ENCODE measurements at regions not wholly inside any gene's neighbourhood (a gene's known extent, or its start where the extent isn't known, plus 50 kb on each side); places are given as distances from the start of the nearest gene placed in this dataset.

DNA sequence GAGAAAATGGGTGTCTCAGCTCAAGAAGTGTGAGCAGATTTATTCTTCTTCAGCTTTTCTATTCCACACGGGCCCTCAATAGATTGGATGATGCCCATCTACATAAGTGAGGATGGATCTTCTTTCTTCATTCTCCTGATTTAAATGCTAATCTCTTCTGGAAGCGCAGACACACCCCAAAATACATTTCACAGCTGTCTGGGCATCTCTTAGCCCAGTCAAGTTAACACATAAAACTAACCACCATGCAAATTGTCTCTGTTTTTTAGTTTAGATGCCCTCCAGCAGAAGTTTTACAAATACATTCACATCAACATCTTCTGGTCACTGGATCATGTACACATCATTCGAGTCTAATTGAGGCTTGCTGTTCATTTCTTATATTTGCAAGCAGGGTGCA, 249.0 kb upstream of the VCX3A start:
- H3K4me3 Mint-ChIP-seq, result no peak overlapping the region
- no peaks in the 10 kb centered on the region for H3K36me3 Mint-ChIP-seq

DNA sequence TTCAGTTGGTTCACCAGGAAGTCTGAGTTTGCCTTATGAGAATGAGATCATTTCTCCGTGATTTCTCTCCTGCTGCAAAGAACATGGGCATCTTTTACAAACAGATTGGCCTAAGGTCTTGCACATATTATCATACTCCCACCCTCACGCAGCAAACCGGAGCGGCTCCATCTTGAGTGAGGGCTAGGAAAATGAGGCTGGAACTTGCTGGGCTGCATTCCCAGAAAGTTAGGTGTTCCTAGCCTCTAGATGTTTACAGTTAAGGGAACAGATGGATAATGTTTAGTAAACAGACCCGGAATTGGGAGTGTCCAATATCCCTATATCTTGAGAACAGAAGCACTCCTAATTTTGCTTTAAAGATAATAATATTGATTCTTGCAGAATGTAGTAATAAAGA, 247.9 kb upstream of the VCX3A start:
- Mint-ChIP-seq H3K4me3 (no peak overlapping the region), H3K27me3 (no peaks in the 10 kb centered on the region), H3K4me1 (peaks cover 2% of the 10 kb centered on the region), H3K36me3 (no peaks in the 10 kb centered on the region), H3K27ac (no peak overlapping the region), H3K9me3 (no peaks in the 10 kb centered on the region)
- no peak for DNase-seq (ENCODE audit: low spot score in 2 of 2)
- no peak for ATAC-seq (ENCODE audit: low read depth)

More for the DNA sequence above, 249.0 kb upstream of the VCX3A start:
- H3K27me3 Mint-ChIP-seq, result no peaks in the 10 kb centered on the region
- H3K9me3 Mint-ChIP-seq, result no peaks in the 10 kb centered on the region
- ATAC-seq (ENCODE audit: low read depth), result no peak
- H3K27ac Mint-ChIP-seq, result no peak overlapping the region
- no peak for DNase-seq (ENCODE audit: low spot score in 2 of 2)
- no peaks in the 10 kb centered on the region for H3K4me1 Mint-ChIP-seq

DNA sequence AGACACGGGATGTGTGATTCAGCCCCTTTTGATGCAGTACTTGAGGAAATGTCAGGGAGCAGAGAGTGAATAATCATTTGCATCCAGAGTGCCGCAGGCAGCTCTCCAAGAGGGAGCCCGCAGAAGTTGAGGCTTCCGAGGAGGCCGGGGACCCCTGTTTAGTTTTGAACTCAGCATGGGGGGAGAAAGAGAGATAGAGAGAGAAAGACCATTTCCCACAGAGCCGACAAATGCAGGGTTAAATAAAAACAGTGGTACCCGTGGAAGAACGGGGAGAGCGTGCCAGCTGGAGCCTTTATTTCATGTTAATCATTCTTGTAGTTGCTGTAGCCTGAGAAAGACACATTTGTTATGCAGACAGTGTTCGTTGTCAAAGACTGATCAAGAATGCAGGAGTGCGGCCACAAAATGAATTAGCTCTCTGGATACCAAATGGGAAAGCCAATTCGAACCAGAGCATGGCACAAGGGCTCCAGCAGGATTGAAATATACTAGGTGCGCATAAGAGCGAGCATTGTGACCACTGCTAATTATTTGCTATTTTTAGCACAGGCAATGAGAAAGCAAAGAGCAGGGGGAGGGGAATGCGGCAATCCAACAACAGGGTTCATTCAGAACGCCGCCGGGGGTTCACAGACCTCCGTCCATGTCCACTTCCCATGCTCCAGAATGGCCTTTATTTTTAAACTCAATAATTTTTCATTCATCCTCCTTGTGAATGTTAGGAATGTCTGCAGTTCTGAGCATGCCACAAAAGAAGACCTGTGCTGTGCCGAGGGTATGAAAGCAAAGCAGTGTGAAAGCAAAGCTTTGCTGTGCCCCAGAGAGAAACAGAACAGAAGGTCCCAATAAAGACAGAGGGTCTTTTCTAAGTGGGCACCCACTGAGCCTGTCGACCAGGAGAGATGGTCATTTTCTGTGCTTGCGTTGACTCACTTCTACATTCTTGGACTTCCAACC, 243.9 kb upstream of the VCX3A start:
- peak overlapping the region; percentile 28 for H3K4me3 Mint-ChIP-seq
- H3K4me1 Mint-ChIP-seq, result peaks cover 2% of the 10 kb centered on the region
- no peaks in the 10 kb centered on the region for H3K36me3 Mint-ChIP-seq
- DNase-seq (ENCODE audit: low spot score in 2 of 2) (no peak), ATAC-seq (ENCODE audit: low read depth) (no peak)
- no peaks in the 10 kb centered on the region for H3K27me3 Mint-ChIP-seq
- no peaks in the 10 kb centered on the region for H3K9me3 Mint-ChIP-seq
- no peak overlapping the region for H3K27ac Mint-ChIP-seq

DNA sequence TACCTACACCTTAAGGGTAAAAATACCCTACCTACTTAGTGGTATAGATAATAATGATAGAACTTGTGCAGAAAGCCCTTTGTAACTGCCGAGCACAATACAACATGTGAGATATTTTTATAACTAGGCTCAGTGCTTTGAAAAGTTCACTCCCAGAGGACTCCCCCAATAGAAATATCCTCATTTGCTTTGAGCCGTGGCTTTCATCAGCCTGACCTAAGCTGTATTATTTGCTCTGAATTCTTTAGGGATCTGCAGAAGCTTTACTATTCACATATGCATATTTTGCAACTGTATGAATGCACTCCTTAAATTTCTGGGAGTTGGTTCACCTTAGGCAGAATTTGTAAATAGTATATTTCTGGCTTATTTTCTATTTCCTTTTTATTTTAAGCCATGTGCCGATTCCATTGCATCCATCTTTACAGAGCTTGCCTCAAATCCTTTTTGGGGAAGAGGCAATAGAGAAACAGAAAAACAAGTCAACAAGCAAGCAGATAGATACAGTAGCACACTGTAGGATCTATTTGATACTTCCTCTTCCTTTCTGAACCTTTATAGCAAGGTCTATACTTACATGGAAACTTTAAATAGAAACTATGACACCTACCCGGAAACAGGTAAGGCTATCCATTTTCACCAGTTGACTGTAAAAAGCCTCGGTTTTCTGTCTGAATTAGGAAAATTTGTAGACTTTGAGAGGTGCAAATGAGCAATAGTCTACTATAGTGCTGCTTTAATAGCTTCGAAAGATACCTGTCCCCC, 242.5 kb upstream of the VCX3A start:
- H3K4me3 Mint-ChIP-seq, result peak overlapping the region; percentile 44
- ATAC-seq (ENCODE audit: low read depth), result peak; percentile 60

DNA sequence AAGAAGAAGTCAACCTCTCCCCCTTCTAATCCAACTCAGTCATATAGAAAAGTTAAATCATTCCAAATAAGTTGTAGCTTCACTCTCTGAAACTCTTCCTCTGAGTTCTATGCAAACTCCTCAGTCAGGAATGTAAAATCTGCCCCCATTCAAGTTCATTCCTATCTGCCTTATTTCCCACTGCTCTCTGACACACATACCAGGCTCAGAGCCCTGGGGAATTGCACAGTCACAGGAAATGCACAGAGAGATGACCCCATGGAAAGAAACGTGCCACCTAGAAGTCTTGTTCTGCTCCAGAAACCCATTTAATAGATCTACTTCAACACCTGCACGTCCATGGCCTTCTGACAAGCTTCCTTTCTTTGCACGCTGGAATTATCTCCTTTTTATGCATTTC, 236.0 kb upstream of the VCX3A start:
- Mint-ChIP-seq H3K27ac (no peak overlapping the region), H3K27me3 (no peaks in the 10 kb centered on the region), H3K4me3 (no peak overlapping the region), H3K4me1 (no peaks in the 10 kb centered on the region), H3K36me3 (no peaks in the 10 kb centered on the region), H3K9me3 (no peaks in the 10 kb centered on the region)
- DNase-seq (ENCODE audit: low spot score in 2 of 2) (no peak), ATAC-seq (ENCODE audit: low read depth) (no peak)

More for the DNA sequence above, 242.5 kb upstream of the VCX3A start:
- Mint-ChIP-seq H3K27me3 (no peaks in the 10 kb centered on the region), H3K36me3 (no peaks in the 10 kb centered on the region), H3K27ac (no peak overlapping the region), H3K4me1 (peaks cover 2% of the 10 kb centered on the region), H3K9me3 (no peaks in the 10 kb centered on the region)
- no peak for DNase-seq (ENCODE audit: low spot score in 2 of 2)

DNA sequence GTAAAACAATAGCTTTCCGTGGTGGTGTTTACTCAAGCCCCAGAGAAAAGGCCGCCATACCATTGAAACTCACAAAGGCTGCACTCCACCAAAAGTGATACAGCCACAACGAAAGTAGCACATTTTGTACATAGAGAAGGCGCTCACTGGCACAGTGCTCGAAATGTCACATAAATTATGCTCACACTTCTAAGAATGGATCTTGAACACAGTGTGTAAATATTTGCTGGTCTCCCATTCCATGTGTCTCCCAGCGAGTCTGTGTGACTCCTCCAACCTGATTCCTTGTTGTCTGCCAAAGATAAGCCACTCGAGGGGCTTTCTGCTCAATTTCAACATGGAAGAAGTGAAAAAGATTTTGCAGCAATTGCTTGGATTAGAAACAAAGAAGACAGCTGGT, 234.0 kb upstream of the VCX3A start:
- no peaks in the 10 kb centered on the region for H3K36me3 Mint-ChIP-seq
- H3K9me3 Mint-ChIP-seq, result no peaks in the 10 kb centered on the region
- H3K27ac Mint-ChIP-seq, result no peak overlapping the region
- H3K4me3 Mint-ChIP-seq, result no peak overlapping the region
- no peaks in the 10 kb centered on the region for H3K27me3 Mint-ChIP-seq
- no peak for ATAC-seq (ENCODE audit: low read depth)
- H3K4me1 Mint-ChIP-seq, result no peaks in the 10 kb centered on the region
- DNase-seq (ENCODE audit: low spot score in 2 of 2), result no peak

DNA sequence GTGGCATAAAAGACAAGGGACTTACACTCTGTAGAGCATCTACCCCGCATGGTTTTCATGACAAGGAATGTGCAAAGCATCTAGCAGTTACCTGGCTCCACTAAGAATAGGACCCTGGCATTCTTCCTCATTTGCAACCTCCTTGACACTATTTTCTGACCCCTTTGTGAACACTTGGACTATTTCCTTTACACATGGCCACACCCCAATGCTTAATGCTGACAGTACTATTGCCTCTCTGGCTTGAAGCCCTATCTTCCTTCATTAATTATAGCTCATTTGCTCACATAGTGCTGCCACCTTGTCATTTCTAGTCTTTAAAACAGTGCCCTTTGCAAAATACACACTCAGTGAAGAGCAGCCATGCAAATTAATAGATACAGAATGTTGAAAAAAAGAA, 226.3 kb upstream of the VCX3A start:
- H3K27me3 Mint-ChIP-seq, result no peaks in the 10 kb centered on the region
- H3K4me3 Mint-ChIP-seq, result no peak overlapping the region
- H3K27ac Mint-ChIP-seq, result no peak overlapping the region
- H3K9me3 Mint-ChIP-seq, result peaks cover 2% of the 10 kb centered on the region
- H3K4me1 Mint-ChIP-seq, result peaks cover 3% of the 10 kb centered on the region
- ATAC-seq (ENCODE audit: low read depth) (no peak), DNase-seq (ENCODE audit: low spot score in 2 of 2) (no peak)
- H3K36me3 Mint-ChIP-seq, result no peaks in the 10 kb centered on the region

DNA sequence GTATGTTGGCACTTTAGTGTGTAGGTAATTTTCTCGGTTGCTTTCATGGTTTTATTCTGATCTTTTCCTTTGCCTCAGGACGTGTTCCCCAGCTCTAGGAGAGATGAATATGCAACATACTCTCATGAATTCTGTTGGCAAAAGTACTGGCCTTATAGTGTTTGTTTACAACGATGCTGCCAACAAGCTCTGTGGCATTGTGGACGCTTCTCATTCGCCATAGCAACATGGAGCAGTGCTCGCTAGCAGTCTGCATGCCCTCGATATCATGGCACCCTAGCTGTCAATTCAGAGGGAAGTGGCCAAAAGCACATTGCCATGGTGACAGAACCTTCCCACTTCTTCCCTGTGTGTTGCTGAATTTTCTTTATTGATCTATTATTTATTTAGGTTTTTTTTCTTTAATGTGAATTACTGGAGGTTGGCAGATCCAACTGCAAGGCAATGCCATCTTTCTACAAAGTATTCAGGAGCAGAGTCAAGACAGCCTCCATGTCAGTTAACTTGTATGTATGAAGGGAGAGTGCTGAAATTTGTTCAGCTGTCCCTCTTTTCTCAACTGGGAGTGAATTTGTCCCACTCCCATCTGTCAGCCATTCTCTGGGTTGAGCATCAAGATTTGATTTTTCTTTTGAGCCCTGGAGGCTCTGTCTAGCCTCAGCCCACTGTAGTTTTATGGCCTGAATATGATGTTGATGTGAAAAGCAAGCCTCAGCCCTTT, 224.9 kb upstream of the VCX3A start:
- H3K4me3 Mint-ChIP-seq, result no peak overlapping the region
- H3K4me1 Mint-ChIP-seq, result peaks cover 3% of the 10 kb centered on the region
- no peak for ATAC-seq (ENCODE audit: low read depth)
- peaks cover 4% of the 10 kb centered on the region for H3K27me3 Mint-ChIP-seq
- H3K27ac Mint-ChIP-seq, result no peak overlapping the region
- H3K36me3 Mint-ChIP-seq, result no peaks in the 10 kb centered on the region
- peaks cover 7% of the 10 kb centered on the region for H3K9me3 Mint-ChIP-seq
- DNase-seq (ENCODE audit: low spot score in 2 of 2), result no peak

DNA sequence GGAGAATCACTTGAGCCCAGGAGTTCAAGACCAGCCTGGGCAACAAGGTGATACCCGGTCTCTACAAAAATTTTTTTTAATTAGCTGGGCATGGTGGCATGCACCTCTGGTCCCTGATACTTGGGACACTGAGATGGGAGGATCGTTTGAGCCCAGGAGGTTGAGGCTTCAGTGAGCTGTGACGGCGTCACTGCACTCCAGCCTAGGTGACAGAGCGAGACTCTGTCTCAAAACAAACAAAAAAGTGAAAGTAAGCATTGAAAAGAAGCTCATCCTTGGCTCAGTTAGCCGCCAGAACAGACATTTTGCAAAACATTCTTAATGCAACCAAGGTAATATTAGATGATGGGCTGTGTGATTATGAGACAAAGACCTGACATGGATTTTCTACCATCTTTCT, 223.3 kb upstream of the VCX3A start:
- Mint-ChIP-seq H3K27ac (no peak overlapping the region), H3K4me1 (peaks cover 3% of the 10 kb centered on the region), H3K4me3 (no peak overlapping the region), H3K27me3 (peaks cover 4% of the 10 kb centered on the region), H3K9me3 (peaks cover 7% of the 10 kb centered on the region), H3K36me3 (peaks cover 2% of the 10 kb centered on the region)
- ATAC-seq (ENCODE audit: low read depth) (no peak), DNase-seq (ENCODE audit: low spot score in 2 of 2) (no peak)

DNA sequence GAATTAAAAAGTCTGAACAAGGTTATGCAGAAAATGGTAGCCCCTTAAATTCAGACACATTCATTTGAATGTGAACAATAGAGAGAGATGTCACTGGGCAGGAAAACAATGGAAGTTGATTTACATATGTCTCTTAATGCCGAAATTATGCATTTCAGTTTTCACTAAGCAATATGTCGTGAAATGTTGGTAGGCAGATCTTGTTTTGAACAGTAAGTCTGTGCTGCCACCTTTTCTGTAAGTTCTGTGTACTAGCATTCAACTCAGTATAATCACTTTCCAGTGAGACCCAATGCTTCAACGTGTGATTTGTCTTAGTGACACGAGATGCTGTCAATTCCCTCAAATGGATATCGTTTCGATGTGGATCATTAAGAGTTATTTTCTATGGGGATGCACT, 222.7 kb upstream of the VCX3A start:
- Mint-ChIP-seq H3K4me1 (peaks cover 3% of the 10 kb centered on the region), H3K36me3 (peaks cover 2% of the 10 kb centered on the region), H3K27me3 (peaks cover 4% of the 10 kb centered on the region), H3K4me3 (no peak overlapping the region), H3K27ac (no peak overlapping the region), H3K9me3 (peaks cover 7% of the 10 kb centered on the region)
- DNase-seq (ENCODE audit: low spot score in 2 of 2) (no peak), ATAC-seq (ENCODE audit: low read depth) (no peak)

DNA sequence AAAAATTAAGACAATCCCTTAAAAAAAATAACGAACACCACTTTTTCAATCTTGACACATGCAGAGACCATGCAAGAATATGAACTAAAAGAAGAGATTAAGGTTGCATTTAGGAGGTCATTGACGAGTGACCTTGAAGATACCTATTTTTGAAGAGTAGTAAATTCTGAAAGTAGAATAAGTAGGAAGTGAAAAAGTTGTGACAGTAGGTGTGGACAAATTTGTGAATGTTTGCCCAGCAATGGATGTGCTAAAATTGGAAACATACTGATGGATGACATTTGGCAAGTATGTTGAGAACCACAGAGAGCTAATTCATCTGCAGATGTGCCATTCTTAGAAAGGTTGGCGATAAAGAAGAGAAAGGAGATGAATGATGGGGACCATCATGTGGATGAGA, 213.7 kb upstream of the VCX3A start:
- no peaks in the 10 kb centered on the region for H3K9me3 Mint-ChIP-seq
- H3K27ac Mint-ChIP-seq, result no peak overlapping the region
- H3K4me3 Mint-ChIP-seq, result no peak overlapping the region
- ATAC-seq (ENCODE audit: low read depth), result no peak
- no peaks in the 10 kb centered on the region for H3K36me3 Mint-ChIP-seq
- H3K27me3 Mint-ChIP-seq, result peaks cover 2% of the 10 kb centered on the region
- no peak for DNase-seq (ENCODE audit: low spot score in 2 of 2)
- peaks cover 7% of the 10 kb centered on the region for H3K4me1 Mint-ChIP-seq

DNA sequence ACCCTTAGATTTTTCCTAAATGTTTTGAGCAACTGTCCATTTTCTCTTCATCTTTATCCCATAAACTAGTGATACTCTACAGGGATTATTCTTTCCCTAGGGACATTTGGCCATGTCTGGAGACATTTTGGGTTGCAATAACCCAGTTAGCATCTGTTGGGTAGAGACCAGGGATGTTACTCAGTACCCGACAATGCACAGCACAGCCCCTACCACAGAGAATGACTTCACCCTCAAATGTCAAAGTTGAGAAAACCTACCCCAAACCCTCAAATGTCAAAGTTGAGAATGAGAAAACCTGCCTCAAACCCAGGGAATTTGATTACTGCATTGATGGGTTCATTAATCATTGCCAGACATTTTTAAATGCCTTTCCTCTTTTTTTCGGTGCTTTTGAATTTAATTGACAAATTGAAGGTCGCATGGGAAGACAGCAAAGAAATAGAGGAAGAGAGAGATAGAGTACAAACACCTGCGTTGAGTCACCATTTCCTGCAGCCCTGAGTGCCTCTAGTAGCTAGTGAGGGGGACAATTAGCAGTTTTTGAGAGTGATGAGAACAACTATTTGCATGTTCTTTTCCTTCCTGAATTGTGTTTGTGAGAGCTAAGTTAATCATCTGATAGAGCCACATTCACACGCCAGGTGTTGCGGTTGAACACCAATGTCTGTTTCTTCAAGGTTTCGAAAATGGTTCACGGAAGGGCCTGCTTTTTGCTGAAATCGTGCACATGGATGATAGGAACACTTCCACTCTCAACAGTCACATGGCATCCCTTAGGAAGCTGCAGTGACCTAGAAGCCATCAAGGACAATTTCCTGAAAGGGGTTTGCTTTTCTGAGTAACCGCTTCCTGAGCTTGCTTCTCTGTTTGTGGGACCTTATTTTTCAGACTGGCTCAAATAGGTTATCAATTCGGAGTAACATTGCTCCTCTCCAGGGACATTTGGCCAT, 203.9 kb upstream of the VCX3A start:
- peak; percentile 37 to 48 for DNase-seq (ENCODE audit: low spot score in 2 of 2)
- Mint-ChIP-seq H3K27ac (peak overlapping the region; percentile 93), H3K36me3 (no peaks in the 10 kb centered on the region), H3K27me3 (no peaks in the 10 kb centered on the region), H3K9me3 (no peaks in the 10 kb centered on the region), H3K4me3 (peak overlapping the region; percentile 41), H3K4me1 (peaks cover 16% of the 10 kb centered on the region)
- ATAC-seq (ENCODE audit: low read depth), result peak; percentile 97

Data from memory B cell (primary cell).